ENCODE measurements at regions not wholly inside any gene's neighbourhood (a gene's known extent, or its start where the extent isn't known, plus 50 kb on each side); places are given as distances from the start of the nearest gene placed in this dataset.

- TF ChIP-seq CTCF (conservative IDR thresholded peaks at IDR 0.05; ENCODE audit: low read length) = no peak
- no peak for TF ChIP-seq EZH2phosphoT487 (IDR thresholded peaks at IDR 0.05; ENCODE audit: borderline replicate concordance, low read depth, low read length)
These were observed 128.2 kb upstream of the CXCR4 start for GRCh38 chr2:136246086-136246669.
